HFFc6 (cell line): ENCODE measurements at regions not wholly inside any gene's neighbourhood (a gene's known extent, or its start where the extent isn't known, plus 50 kb on each side); places are given as distances from the start of the nearest gene placed in this dataset.

ENCODE experiments used
- DNase-seq: peaks from one replicate; pipeline ENCODE4 v3.0.0-alpha.2; 2018
- H3K27ac Mint-ChIP-seq: 2 replicates; pipeline ENCODE4 v1.8.0; 2020; ENCODE audit warnings: mild to moderate bottlenecking, mixed read lengths
- H3K27me3 Mint-ChIP-seq: 2 replicates; pipeline ENCODE4 v1.8.0; 2021; ENCODE audit warnings: mild to moderate bottlenecking, moderate library complexity, mixed read lengths; ENCODE audit not compliant: insufficient read depth
- H3K36me3 Mint-ChIP-seq: 2 replicates; pipeline ENCODE4 v1.8.0; 2021; ENCODE audit warnings: low read depth, mixed read lengths
- H3K4me1 Mint-ChIP-seq: 2 replicates; pipeline ENCODE4 v1.8.0; 2020; ENCODE audit warnings: low read depth, mixed read lengths
- H3K4me3 Mint-ChIP-seq: 2 replicates; pipeline ENCODE4 v1.8.0; 2020; ENCODE audit warnings: mild to moderate bottlenecking, moderate library complexity, mixed read lengths
- H3K9me3 Mint-ChIP-seq: 2 replicates; pipeline ENCODE4 v1.8.0; 2020; ENCODE audit warnings: mild to moderate bottlenecking, mixed read lengths
- TF ChIP-seq, protein P1 (sequence below): fragments of 200-600 bp; sonication (generic); IDR thresholded peaks from 2 replicates; pipeline ENCODE4 v1.5.0; 2021; ENCODE audit warnings: antibody characterized with exemption, mild to moderate bottlenecking

- TF ChIP-seq, protein P1, sequence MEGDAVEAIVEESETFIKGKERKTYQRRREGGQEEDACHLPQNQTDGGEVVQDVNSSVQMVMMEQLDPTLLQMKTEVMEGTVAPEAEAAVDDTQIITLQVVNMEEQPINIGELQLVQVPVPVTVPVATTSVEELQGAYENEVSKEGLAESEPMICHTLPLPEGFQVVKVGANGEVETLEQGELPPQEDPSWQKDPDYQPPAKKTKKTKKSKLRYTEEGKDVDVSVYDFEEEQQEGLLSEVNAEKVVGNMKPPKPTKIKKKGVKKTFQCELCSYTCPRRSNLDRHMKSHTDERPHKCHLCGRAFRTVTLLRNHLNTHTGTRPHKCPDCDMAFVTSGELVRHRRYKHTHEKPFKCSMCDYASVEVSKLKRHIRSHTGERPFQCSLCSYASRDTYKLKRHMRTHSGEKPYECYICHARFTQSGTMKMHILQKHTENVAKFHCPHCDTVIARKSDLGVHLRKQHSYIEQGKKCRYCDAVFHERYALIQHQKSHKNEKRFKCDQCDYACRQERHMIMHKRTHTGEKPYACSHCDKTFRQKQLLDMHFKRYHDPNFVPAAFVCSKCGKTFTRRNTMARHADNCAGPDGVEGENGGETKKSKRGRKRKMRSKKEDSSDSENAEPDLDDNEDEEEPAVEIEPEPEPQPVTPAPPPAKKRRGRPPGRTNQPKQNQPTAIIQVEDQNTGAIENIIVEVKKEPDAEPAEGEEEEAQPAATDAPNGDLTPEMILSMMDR, result no peak
- no peaks in the 10 kb centered on the region for H3K9me3 Mint-ChIP-seq
- H3K4me3 Mint-ChIP-seq, result no peak overlapping the region
- no peaks in the 10 kb centered on the region for H3K36me3 Mint-ChIP-seq
- DNase-seq, result no peak
- H3K27ac Mint-ChIP-seq, result no peak overlapping the region
- peaks cover 9% of the 10 kb centered on the region for H3K27me3 Mint-ChIP-seq
- peaks cover 14% of the 10 kb centered on the region for H3K4me1 Mint-ChIP-seq
Observed at GRCh38 chr2:75336451-75336850, 137.1 kb upstream of the TACR1 start.

GRCh38 chr2:75334076-75334475 lies 134.8 kb upstream of the TACR1 start:
- Mint-ChIP-seq H3K9me3 (no peaks in the 10 kb centered on the region), H3K4me3 (no peak overlapping the region), H3K27ac (no peak overlapping the region), H3K4me1 (no peaks in the 10 kb centered on the region), H3K36me3 (no peaks in the 10 kb centered on the region), H3K27me3 (peaks cover 9% of the 10 kb centered on the region)
- TF ChIP-seq, protein P1, result no peak
- DNase-seq, result no peak

DNA sequence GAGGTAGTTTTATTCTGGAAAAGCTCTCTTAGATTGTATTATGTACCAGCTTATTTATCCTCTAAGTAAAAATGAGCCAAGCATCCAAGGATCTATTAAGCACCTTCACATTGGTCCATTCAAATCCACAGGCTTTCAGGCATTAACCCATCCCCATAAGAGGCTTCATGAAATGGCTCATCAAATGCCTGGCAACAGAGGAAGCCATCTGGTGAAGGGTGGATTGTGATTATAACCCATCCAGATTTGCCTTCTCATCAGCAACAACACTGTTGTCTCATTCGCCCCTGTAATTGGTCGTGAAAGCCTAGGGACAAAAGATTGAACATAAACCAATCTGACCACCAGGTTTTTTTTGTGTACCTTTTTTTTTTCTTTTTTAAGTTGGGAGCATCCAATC lies 134.3 kb upstream of the TACR1 start:
- Mint-ChIP-seq H3K9me3 (no peaks in the 10 kb centered on the region), H3K27me3 (peaks cover 7% of the 10 kb centered on the region), H3K4me3 (no peak overlapping the region), H3K27ac (no peak overlapping the region), H3K4me1 (no peaks in the 10 kb centered on the region), H3K36me3 (no peaks in the 10 kb centered on the region)
- TF ChIP-seq, protein P1, result no peak
- DNase-seq, result no peak

DNA sequence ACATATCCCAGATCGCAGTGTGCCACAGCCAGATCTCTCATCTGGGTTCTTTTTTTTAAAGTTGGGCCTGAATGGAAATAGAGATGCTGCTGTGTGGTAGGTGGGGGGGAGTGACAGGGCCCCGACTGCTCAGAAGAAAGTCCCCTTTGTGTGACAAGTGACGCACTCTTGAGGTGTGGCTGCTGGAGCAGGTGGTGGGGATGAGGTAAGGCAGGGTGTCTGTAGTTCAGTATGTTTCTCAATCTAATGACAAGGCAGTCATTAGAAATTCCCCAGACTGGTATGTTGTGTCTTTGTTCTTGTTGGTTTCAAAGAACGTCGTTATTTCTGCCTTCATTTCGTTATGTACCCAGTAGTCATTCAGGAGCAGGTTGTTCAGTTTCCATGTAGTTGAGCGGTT lies 128.8 kb upstream of the TACR1 start:
- H3K27ac Mint-ChIP-seq, result no peak overlapping the region
- no peak overlapping the region for H3K4me3 Mint-ChIP-seq
- no peaks in the 10 kb centered on the region for H3K9me3 Mint-ChIP-seq
- no peak for DNase-seq
- TF ChIP-seq, protein P1, result no peak
- H3K4me1 Mint-ChIP-seq, result no peaks in the 10 kb centered on the region
- peaks cover 3% of the 10 kb centered on the region; the same call in 1 of the 2 replicates for H3K27me3 Mint-ChIP-seq
- H3K36me3 Mint-ChIP-seq, result no peaks in the 10 kb centered on the region

GRCh38 chr2:75327334-75327733 lies 128.0 kb upstream of the TACR1 start:
- Mint-ChIP-seq H3K27ac (no peak overlapping the region), H3K36me3 (no peaks in the 10 kb centered on the region), H3K27me3 (peaks cover 3% of the 10 kb centered on the region; the same call in 1 of the 2 replicates)

More at GRCh38 chr2:75327334-75327733, 128.0 kb upstream of the TACR1 start:
- H3K4me3 Mint-ChIP-seq, result no peak overlapping the region
- H3K9me3 Mint-ChIP-seq, result no peaks in the 10 kb centered on the region
- no peaks in the 10 kb centered on the region for H3K4me1 Mint-ChIP-seq
- TF ChIP-seq, protein P1, result no peak
- DNase-seq, result no peak
